ENCODE measurements at regions not wholly inside any gene's neighbourhood (a gene's known extent, or its start where the extent isn't known, plus 50 kb on each side); places are given as distances from the start of the nearest gene placed in this dataset.

GRCh38 chr16:79750311-79750710 lies 149.8 kb upstream of the MAF start:
- TF ChIP-seq CTCF (IDR thresholded peaks at IDR 0.05) (no peak), POLR2A (IDR thresholded peaks at IDR 0.05) (no peak), EP300 (IDR thresholded peaks at IDR 0.05) (no peak)
